ENCODE measurements at regions not wholly inside any gene's neighbourhood (a gene's known extent, or its start where the extent isn't known, plus 50 kb on each side); places are given as distances from the start of the nearest gene placed in this dataset.

- DNase-seq: no peak
These were observed 104.0 kb upstream of the RUNX3 start for GRCh38 chr1:25033828-25034705.

DNA sequence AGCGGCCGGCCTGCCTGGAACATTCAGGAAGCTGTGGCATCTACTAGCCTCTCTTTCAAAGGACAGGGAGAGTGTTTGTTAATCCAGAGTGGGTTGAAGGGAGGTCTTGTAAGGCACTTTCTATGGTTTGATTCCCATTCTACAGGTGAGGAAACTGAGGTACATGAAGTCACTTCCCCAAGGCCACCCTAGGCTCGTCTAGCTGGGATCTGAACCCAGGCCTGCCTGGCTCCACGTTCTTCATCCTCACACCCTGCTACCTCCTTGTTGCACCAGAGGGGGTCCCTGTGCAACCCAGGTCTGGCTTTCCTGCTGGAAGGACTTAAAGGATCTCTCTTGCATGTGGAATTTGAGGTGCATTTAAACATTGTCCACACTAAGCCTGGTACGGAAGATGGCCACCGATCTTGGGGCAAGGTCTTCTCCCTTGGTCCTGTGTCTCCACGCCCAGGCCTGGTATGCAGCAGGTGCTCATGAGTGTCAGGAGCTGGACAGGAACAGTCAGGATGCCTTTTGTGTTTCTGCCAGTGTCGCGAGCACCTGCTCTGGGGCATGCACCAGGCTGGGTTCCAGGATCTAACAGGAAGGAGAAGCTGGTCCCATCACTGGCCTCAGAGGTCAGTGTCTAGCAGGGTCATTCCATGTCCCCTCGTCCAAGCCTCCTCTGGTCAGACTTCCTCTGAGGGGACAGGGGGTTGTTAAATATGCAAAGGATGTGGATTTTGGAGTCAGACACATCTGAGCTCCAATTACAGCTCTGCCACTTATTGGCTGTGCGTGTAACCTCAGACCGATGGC is 103.2 kb upstream of the RUNX3 start:
- no peak for DNase-seq

DNA sequence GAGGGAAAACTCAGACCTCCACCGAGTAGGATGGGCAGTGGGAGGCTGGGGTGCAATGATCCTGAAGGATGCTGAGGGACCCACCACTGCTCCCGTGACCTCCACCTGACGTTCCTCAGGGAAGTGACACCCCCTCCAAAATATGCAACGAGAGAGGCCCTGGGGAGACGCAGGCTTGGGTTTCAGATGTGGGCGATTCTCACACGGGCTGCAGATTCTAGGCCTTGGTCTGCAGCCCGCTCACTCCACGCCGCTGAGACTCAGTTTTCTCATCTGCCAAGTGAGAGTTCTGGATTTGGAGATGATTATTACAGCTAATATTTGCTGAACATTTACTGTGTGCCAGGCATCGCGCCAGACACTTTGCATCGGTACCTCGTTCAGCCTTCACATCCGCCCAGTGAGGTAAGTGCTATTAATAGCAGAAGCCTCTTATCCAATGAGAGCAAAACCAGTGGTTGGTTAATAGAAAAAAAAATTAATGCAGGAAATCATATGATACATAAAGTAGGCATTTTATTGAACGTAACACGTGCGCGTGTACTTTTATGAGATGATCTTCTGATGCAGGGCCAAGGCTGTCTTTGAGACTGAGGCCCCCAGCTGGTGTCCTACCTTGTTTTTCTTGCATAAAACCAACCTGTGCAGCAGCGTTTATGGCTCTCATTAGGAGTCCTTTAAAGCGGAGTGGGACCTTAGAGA is 102.0 kb upstream of the RUNX3 start:
- DNase-seq: peak; percentile 47 to 49

GRCh38 chr1:25031601-25031965 is 101.5 kb upstream of the RUNX3 start:
- peak; percentile 63 to 68 for DNase-seq

- peak; percentile 79 to 81 for DNase-seq
These were observed 100.9 kb upstream of the RUNX3 start for GRCh38 chr1:25030674-25031589.

- no peak for DNase-seq
These were observed 99.9 kb upstream of the RUNX3 start for GRCh38 chr1:25030012-25030411.

DNA sequence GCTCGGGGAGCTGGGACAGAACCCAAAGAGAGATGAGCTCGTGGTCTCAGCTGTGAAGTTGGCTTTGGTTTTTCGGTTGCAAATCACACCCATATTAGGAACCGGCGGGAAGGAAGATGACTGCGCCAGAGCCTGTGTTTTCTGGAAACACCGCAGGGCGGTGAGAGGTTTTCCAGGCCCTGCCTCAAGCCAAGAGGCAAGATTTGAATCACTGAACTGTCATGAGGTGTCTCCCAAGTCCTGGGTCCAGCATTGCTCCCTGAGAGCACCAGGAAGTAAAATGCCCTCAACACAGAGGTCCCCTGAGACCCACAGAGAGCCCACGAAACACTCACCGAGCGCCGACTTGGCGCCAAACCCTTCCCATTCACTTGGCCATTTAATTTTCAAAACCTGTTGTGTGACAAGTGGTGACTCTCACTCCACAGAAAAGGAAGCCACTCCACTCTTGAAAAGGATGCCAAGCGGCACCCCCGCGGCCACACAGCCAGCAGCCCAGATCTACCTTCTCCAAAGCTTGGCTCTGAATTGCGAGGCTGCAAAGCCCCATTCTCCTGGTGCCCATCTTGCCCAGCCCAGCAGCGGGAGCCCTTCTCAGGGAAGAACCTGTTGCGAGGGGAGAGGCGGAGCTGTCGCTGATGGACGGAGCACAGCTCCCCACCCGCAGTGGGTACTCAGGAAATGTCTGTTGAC is 99.0 kb upstream of the RUNX3 start:
- peak in 1 of 2 donors; percentile 55 for DNase-seq

- DNase-seq: no peak
These were observed 98.5 kb upstream of the RUNX3 start for GRCh38 chr1:25028587-25028906.

DNA sequence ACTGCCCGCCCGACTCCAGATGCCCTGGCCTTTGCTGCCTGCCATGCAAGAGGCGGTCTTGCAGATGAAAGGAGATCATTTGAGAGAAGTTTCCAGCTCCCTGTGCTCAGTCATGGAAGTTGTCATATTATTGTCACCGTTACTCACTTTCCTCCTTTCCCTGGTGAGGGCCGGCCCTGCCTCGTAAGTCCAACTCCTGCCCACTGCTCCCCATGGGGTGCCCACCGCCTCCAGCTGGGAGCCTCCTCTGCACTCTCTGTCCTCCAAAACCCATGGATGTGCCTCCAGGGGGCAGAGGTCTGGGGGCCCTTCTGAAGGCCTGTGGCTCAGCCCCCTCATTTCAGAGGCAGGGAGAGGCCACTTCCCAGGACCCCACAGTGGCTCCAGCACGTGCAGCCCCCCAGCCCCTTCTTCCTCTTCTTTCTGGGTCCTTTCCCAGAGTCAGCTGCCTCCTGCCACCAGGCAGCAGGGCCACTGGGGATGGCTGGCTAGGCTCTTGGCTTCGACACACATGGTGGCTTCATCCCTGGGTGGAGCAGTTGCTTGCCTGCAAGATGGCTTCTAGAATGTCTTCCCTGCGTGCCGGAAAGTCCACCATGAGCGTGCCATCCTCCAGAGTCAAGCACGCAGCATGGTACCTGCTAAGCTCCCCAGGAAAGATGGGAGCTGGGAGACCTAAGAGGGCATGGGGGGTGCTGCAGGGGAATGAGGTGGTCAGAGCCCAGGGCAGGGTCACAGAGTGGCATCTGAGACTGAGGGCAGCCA is 97.9 kb upstream of the RUNX3 start:
- DNase-seq: no peak

DNA sequence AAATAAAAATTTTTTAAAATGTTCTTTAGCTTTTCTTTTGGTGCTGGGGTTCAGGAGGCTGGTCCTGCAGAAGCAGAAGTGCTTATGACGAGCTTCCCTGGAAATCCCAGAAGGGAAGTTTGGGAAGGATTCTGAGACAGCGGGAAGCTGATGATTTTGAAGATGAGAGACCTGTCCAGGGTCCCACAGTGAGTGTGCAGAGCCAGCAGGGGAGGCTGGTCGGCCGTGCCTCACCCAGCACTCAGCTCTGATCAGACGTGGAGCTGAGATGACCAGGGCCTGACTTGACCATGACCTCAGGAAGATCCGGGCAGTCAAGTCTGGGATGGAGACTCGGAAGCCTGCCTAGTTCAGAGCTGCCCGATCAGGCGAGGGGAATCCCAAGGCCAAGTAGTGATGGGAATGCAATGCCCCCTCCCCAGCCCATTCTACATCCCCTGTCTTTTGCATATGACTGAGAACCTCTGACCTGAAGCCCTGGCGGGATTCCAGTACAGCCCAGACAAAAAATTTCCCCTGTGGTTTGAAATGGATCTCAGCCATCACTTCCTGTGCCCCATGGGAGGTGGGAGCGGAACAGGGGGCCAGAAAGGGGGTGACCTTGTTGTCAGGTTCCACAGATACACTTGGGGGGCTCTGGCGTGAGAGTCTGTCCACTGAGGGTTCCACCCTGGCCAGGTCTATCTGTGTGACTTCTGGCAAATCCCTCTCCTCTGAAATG is 96.8 kb upstream of the RUNX3 start:
- DNase-seq: no peak

DNA sequence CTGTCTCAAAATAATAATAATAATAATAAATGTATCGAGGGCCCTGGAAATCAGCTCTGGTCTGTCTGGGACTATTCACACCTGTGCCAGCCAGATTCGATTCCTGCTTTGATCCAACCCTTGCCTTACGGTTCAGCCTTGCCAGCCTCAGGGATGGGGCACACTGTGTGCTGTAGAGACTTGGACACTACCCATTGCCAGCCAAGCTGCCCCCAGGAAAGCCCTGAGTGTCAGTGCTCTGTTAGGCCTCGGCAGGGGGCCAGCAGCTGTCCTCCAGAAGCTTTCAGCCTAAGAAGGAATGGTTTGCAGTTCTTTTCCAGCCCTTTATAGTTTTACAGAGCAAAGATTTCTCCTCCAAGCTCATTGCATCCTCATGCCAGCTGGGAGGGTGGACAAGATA is 96.2 kb upstream of the RUNX3 start:
- no peak for DNase-seq

DNA sequence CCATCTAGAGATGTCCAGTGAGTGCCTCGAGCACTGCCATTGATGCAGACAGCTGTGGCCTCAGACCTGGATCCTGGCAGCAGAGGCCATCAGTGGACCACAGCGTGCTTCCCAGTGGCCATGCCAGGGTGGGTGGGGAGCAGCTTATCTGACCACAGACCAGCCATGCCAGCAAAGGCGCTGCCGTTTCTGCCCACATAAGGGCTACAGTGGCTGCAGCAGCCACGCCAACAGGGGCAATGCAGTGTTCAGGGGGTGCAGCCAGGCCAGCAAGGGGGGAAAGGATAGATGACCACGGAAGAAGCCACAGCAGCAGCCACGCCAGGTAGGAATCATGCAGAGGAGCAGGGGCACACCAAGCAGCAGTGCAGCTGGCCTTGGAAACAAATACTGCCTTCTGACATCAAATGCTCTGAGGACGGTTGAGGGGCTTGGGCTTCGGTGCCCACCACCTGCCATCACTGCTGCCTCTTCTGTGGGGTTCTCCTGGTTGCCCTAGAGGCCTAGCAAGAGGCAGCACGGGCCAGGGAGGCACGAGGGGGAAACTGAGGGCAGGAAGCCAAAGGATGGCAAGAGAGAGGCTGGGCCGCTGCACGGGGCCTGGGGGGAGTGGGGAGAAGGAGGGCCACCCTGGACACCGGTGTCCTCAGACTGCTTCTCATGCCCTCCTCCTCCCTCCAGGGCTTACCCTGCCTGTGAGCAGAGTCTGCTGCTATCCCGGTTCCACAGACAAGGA is 94.7 kb upstream of the RUNX3 start:
- no peak for DNase-seq

GRCh38 chr1:25023826-25024225 is 93.8 kb upstream of the RUNX3 start:
- DNase-seq: no peak

DNA sequence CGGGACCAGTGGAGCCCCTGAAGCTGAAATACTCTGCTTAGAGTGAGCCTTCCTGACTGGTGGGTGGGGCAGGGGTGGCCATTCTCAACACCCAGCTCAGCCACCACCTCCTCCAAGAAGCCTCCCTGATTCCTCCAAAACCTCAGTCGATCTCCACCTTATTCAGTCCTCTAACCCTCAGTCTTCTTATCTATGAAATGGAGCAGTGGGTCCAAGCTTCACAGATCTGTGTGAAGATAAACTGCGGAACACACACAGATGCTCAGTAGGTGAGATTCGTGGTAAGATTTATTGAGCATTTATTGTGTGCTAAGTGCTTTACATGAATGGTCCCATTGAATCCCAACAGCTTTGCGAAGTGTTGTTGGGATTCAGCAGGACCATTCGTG is 93.1 kb upstream of the RUNX3 start:
- no peak for DNase-seq

- peak; percentile 88 to 91 for DNase-seq
These were observed 92.5 kb upstream of the RUNX3 start for GRCh38 chr1:25022361-25023189.

GRCh38 chr1:25021591-25022215 is 91.6 kb upstream of the RUNX3 start:
- no peak for DNase-seq

DNA sequence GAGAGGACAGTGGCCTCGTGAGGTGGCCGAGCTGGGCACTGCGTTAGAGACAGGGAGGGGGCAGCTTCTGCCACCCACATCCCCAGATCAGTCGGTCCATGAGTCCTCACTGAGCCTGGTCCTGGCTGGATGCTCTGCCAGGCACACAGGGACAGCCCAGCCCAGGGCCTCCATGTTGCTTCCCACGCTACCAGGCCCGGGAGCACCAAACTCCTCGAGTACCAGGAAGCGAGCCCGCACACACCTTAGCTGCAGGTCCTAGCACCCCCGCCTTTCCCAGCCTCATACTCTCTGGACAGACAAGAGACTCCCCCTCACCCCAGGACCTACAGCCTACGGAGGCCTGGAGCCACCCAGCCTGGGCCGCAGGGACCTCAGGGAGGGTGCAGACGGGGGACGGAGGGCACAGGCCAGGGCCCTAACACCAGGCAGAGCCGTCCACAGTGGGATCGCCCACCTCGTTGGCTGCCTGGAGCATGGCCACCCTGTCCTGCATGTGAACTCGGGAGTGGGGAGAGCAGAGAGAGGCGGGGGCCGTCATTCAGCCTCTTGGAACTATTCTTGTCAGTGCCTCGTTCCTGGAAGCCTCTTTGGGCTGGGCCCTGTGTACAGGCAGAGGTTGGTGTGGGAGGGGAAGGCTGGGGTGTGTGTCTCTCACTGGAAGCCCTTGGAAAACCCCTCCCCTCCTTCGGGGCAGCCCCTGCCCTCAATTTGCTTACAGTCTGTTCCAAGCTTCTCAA is 90.9 kb upstream of the RUNX3 start:
- peak in 1 of 2 donors; percentile 56 for DNase-seq

Data from stimulated activated CD4-positive, alpha-beta T cell treated with anti-CD3 and anti-CD28 coated beads, Interleukin-2, amount 100 ng/mL, for 24 hours (primary cell).